Activated CD8-positive, alpha-beta T cell treated with anti-CD3 and anti-CD28 coated beads, Interleukin-2, amount 10 ng/mL, durations not matched to agents 7 days and 5 days (primary cell): ENCODE measurements at regions not wholly inside any gene's neighbourhood (a gene's known extent, or its start where the extent isn't known, plus 50 kb on each side); places are given as distances from the start of the nearest gene placed in this dataset.

Source experiments
- ATAC-seq: fragments of 150-1000 bp; cut with Tn5 transposase; one replicate; pipeline ENCODE4 v1.10.0; 2021; ENCODE audit warnings: moderate library complexity
- CTCF ChIA-PET: fragments of 350-600 bp; sonication (Branson Sonifier 250); formaldehyde crosslinking; loops from one replicate; lab custom pipeline; 2021; ENCODE audit warnings: antibody characterized with exemption; lab: Charles Lee
- POLR2A ChIA-PET: fragments of 350-600 bp; sonication (Branson Sonifier 250); formaldehyde crosslinking; loops from one replicate; lab custom pipeline; 2021; ENCODE audit warnings: antibody characterized with exemption; lab: Charles Lee
- DNase-seq: peaks from one replicate; pipeline ENCODE4 v3.0.0-alpha.2; 2020
- H3K27ac Mint-ChIP-seq: one replicate; pipeline ENCODE4 v1.8.0; 2021; ENCODE audit warnings: mild to moderate bottlenecking, mixed read lengths
- H3K27me3 Mint-ChIP-seq: one replicate; pipeline ENCODE4 v1.8.0; 2021; ENCODE audit warnings: low read depth, mixed read lengths
- H3K36me3 Mint-ChIP-seq: one replicate; pipeline ENCODE4 v1.8.0; 2021; ENCODE audit warnings: low read depth, mixed read lengths
- H3K4me1 Mint-ChIP-seq: one replicate; pipeline ENCODE4 v1.8.0; 2021; ENCODE audit warnings: low read depth, mixed read lengths
- H3K4me3 Mint-ChIP-seq: one replicate; pipeline ENCODE4 v1.8.0; 2021; ENCODE audit warnings: mild to moderate bottlenecking, mixed read lengths
- H3K9me3 Mint-ChIP-seq: one replicate; pipeline ENCODE4 v1.8.0; 2022; ENCODE audit warnings: mixed read lengths; ENCODE audit not compliant: insufficient read depth

DNA sequence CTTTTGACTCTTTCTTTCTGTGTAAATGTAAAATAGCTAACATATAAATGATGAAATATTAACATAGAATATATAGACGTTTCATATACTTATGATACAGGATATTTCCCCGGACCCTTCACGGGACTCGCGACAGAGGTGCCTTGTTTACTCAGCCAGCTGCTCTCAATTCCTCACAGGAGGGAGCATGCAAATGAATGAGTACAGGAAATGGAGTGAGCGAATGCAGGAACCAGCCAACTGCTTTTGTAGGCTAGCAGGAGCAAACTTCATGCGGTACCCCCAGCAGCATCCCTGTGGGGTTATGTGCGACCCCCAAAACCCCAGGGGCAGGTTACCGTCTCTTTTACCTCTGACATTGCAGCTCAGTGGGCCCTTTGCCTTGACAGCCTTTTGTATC lies 110.3 kb upstream of the PDHA2 start:
- ATAC-seq (no peak), DNase-seq (no peak)
- Mint-ChIP-seq H3K9me3 (no peaks in the 10 kb centered on the region), H3K27ac (no peak overlapping the region), H3K36me3 (no peaks in the 10 kb centered on the region), H3K4me1 (no peaks in the 10 kb centered on the region), H3K4me3 (no peak overlapping the region), H3K27me3 (no peaks in the 10 kb centered on the region)
- CTCF ChIA-PET = no interaction called here
- POLR2A ChIA-PET = no interaction called here

DNA sequence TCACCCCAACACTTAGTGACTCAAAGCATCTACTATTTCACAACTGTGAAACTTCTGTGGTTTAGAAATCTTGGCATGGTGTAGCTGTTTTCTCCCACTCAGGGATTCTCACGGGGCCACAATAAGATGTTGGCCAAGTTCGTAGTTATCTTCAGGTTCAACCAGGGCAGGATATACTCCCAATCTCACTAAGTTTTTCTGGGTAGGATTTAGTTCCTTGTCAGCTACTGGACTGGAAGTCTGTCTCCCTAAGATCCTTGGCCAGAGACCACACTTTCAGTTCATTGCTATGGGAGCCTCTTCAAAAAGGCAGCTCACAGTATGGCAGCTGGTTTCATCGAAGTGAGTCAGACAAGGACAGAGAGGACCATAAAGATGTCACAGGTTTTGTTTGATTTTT lies 111.7 kb upstream of the PDHA2 start:
- POLR2A ChIA-PET = no interaction called here
- no peak overlapping the region for H3K27ac Mint-ChIP-seq
- H3K4me1 Mint-ChIP-seq = no peaks in the 10 kb centered on the region
- ATAC-seq (no peak), DNase-seq (no peak)
- no peaks in the 10 kb centered on the region for H3K36me3 Mint-ChIP-seq
- CTCF ChIA-PET = no interaction called here
- H3K9me3 Mint-ChIP-seq = no peaks in the 10 kb centered on the region
- no peaks in the 10 kb centered on the region for H3K27me3 Mint-ChIP-seq
- no peak overlapping the region for H3K4me3 Mint-ChIP-seq

DNA sequence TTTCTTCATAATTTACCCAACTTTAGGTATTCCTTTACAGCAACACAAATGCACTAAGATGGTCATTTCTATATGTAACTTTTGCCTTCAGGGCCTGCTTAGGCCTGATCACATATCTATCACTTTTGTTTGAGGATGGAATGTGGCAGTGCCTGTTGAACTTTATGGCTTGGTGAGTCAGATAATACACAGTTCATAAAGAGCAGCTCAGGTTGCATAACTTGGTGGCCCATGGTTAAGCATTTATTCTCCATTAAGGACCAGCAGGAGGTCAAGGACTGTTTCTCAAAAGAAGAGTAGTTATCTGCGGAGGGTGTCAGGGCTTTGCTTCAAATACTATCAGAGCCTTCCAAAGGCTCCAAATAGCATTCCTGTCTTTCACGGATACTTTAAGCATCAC lies 124.1 kb upstream of the PDHA2 start:
- POLR2A ChIA-PET = no interaction called here
- no peak overlapping the region for H3K27ac Mint-ChIP-seq
- H3K27me3 Mint-ChIP-seq = no peaks in the 10 kb centered on the region
- CTCF ChIA-PET = no interaction called here
- ATAC-seq (no peak), DNase-seq (no peak)
- no peaks in the 10 kb centered on the region for H3K4me1 Mint-ChIP-seq
- H3K4me3 Mint-ChIP-seq = no peak overlapping the region
- H3K36me3 Mint-ChIP-seq = no peaks in the 10 kb centered on the region
- H3K9me3 Mint-ChIP-seq = no peaks in the 10 kb centered on the region

DNA sequence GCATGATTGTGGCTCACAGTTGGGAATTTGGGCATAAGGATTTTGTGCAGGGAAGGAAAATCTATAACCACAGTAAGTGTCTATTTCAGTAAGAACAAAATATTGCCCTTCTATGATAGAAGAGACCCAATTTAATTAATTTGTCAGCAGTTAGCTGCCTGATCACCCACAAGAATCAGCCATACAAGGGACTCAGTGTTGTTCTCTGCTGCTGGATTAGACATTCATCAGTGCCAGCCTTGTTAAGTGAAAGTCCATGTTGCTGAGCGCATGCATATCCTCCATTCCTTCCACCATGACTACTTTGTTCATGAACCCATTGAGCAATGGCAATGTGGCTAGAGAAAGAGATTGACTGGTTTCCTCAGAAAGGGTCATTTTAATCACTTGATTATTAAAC lies 125.3 kb upstream of the PDHA2 start:
- Mint-ChIP-seq H3K4me3 (no peak overlapping the region), H3K9me3 (no peaks in the 10 kb centered on the region), H3K27ac (no peak overlapping the region), H3K36me3 (no peaks in the 10 kb centered on the region), H3K4me1 (no peaks in the 10 kb centered on the region), H3K27me3 (no peaks in the 10 kb centered on the region)
- DNase-seq (no peak), ATAC-seq (no peak)
- ChIA-PET POLR2A (no interaction called here), CTCF (no interaction called here)

DNA sequence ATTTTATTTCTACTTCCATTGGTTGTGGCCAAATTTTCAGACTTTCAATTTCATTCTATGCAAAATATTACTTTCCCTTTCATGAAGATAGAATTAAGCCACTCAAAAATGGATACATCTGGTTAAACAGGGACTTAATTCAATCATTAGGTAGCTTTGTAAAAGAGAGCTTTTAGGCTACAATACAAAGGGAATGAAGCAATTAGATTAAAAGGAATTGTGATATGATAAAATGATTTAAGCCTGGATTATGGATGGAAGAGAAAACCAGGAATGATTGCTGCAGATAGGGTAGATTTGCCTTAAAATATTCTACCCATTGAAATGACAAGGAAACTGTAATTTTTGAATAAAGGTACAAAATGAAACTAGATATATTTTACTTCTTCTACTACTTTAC lies 134.6 kb upstream of the PDHA2 start:
- Mint-ChIP-seq H3K4me3 (no peak overlapping the region), H3K36me3 (no peaks in the 10 kb centered on the region), H3K9me3 (peaks cover 4% of the 10 kb centered on the region), H3K4me1 (no peaks in the 10 kb centered on the region), H3K27me3 (no peaks in the 10 kb centered on the region), H3K27ac (no peak overlapping the region)
- CTCF ChIA-PET = no interaction called here
- DNase-seq = no peak
- POLR2A ChIA-PET = no interaction called here
- ATAC-seq = no peak

DNA sequence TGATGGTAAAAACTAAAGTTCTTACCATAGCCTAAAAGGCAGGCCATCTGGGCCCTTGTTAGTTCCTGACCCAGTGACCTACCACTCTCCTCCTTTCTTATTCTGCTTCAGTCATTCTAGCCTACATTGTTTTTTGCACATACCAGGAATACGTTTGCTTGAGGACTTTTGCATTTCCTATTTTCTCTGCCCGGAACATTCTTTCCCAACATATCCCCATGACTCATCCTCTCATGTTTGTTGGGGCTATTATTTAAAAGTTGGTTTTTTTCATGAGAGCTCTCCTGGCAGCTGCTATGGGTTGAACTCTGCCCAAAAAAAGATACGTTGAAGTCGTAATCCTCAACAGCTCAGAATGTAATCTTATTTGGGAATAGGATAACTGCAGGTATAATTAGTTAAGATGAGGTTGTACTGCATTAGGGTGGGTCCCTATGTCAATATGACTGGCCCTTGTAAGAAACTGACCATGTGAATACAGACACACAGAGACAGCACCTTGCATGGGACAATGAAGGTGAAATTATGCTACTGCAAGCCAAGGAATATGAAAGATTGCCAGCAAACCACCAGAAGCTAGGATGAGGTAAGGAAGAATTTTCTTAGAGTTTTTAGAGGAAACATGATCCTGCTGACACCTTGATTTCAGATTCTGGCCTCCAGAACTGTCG lies 138.3 kb upstream of the PDHA2 start:
- no peak for DNase-seq
- peaks cover 9% of the 10 kb centered on the region for H3K9me3 Mint-ChIP-seq
- no peaks in the 10 kb centered on the region for H3K4me1 Mint-ChIP-seq
- CTCF ChIA-PET = no interaction called here
- no peaks in the 10 kb centered on the region for H3K36me3 Mint-ChIP-seq
- H3K27ac Mint-ChIP-seq = no peak overlapping the region
- H3K27me3 Mint-ChIP-seq = no peaks in the 10 kb centered on the region
- POLR2A ChIA-PET = no interaction called here
- ATAC-seq = no peak
- H3K4me3 Mint-ChIP-seq = no peak overlapping the region

DNA sequence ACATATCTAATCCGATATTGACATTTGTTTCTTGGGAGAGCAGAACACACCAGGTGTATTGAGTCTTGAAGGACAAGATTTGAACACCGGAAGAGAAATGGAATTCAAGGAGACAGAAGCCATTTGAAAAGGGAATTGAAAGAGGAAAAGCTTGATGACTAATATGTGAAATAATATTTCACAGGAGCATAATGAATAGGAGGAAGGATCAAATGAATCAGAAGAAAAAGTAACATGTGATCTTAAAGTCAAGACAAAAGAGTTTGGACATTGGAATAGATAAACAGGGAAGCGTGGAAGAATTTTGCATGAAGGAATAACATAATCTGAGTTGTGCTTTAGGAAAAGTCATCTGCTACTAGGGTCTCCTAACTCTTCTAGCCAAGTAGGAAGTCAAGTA lies 145.5 kb upstream of the PDHA2 start:
- ATAC-seq (no peak), DNase-seq (no peak)
- H3K27me3 Mint-ChIP-seq = no peaks in the 10 kb centered on the region
- H3K9me3 Mint-ChIP-seq = peaks cover 6% of the 10 kb centered on the region
- no peak overlapping the region for H3K4me3 Mint-ChIP-seq
- POLR2A ChIA-PET = no interaction called here
- no peaks in the 10 kb centered on the region for H3K36me3 Mint-ChIP-seq
- CTCF ChIA-PET = no interaction called here
- no peak overlapping the region for H3K27ac Mint-ChIP-seq
- H3K4me1 Mint-ChIP-seq = no peaks in the 10 kb centered on the region

DNA sequence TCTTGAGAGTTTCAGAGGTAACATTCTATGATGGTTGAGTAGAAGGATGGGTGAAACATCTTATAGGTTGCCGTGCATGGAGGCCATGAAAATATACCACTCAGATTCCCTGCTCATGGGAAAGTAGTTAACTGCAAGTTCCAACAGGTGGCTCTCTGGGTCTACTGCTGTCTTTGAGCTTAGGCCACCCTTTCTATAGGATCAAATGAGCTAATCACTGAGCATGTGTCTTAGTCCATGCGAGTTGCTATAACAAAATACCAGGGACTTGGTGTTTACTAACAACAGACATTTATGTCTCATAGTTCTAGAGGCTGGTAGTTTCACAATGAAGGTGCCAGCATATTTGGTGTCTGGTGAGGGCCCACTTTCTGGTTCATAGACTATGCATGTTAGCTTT lies 144.8 kb upstream of the UNC5C start:
- DNase-seq (no peak), ATAC-seq (no peak)
- Mint-ChIP-seq H3K9me3 (peaks cover 3% of the 10 kb centered on the region), H3K36me3 (no peaks in the 10 kb centered on the region), H3K4me1 (no peaks in the 10 kb centered on the region), H3K27ac (no peak overlapping the region), H3K27me3 (no peaks in the 10 kb centered on the region), H3K4me3 (no peak overlapping the region)
- POLR2A ChIA-PET = no interaction called here
- CTCF ChIA-PET = interaction anchor here (1.0 kb wide), 1 partner anchor 20 kb away, joined by 3 read pairs; no protein-coding TSS in a partner anchor

DNA sequence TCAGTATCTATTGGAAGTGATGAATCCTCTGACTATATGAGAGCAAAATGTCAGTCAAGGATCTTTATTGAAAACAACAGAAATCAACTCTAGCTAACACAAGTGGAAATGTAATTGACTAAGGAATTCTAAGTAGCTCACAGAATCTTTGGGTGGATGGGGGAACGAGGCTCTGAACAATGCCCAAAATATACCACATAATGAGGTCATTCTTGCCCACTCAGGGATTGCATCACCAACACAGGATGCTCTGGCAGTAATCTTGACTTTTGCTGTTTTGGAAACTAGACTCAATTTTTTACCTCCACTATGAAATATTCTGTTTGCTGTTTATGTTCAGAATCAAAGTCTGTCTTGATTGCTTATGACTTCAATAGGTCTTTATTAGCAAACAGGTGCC lies 127.4 kb upstream of the UNC5C start:
- H3K4me3 Mint-ChIP-seq = no peak overlapping the region
- CTCF ChIA-PET = no interaction called here
- POLR2A ChIA-PET = no interaction called here
- no peaks in the 10 kb centered on the region for H3K9me3 Mint-ChIP-seq
- no peak overlapping the region for H3K27ac Mint-ChIP-seq
- DNase-seq (no peak), ATAC-seq (no peak)
- H3K27me3 Mint-ChIP-seq = no peaks in the 10 kb centered on the region
- no peaks in the 10 kb centered on the region for H3K4me1 Mint-ChIP-seq
- no peaks in the 10 kb centered on the region for H3K36me3 Mint-ChIP-seq

DNA sequence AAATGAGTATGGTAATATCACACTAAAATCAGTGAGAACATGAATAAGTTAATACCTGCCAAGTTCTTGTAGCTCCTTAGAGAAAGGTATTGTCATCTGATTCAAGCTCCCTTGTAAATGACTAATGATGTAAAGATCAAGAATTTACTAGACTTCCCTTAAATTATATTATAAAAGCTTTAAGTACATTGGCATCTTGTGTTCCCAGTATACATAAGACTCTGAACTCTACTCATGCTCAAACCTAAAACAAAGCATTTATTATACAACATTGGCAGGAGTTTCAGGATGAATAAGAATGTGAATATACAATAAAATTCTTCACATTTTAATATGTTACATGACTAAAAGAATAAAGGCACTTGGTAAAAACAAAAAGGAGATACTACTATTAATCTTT lies 126.8 kb upstream of the UNC5C start:
- no peaks in the 10 kb centered on the region for H3K36me3 Mint-ChIP-seq
- H3K27me3 Mint-ChIP-seq = no peaks in the 10 kb centered on the region
- POLR2A ChIA-PET = no interaction called here
- DNase-seq (no peak), ATAC-seq (no peak)
- H3K4me1 Mint-ChIP-seq = no peaks in the 10 kb centered on the region
- H3K27ac Mint-ChIP-seq = no peak overlapping the region
- H3K9me3 Mint-ChIP-seq = peaks cover 3% of the 10 kb centered on the region
- CTCF ChIA-PET = no interaction called here
- no peak overlapping the region for H3K4me3 Mint-ChIP-seq

DNA sequence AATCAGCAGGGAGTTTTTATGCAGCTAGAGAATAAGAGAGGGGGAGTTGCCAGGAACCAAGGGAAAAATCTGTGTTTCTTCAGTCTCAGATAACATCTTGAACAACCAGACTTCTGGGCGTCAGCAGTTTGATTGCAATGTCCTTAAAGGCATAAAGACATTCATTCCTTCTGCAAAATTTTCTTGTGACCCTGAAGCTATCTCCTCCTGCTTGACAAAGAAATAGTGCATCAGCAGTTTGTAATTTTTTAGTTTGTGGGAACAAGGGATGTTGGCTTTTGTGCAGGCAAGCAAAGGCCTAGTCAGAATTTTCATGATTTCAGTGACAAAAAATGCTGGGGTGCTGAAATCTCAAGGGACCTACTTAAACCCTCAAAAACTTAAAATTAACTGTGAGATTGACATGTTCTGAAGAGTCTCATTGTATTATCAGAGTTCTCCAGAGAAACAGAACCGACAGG lies 125.8 kb upstream of the UNC5C start:
- H3K27ac Mint-ChIP-seq = no peak overlapping the region
- no peak for DNase-seq
- H3K4me1 Mint-ChIP-seq = no peaks in the 10 kb centered on the region
- ATAC-seq = no peak
- ChIA-PET POLR2A (no interaction called here), CTCF (no interaction called here)
- H3K9me3 Mint-ChIP-seq = peaks cover 4% of the 10 kb centered on the region
- no peak overlapping the region for H3K4me3 Mint-ChIP-seq
- H3K36me3 Mint-ChIP-seq = no peaks in the 10 kb centered on the region
- H3K27me3 Mint-ChIP-seq = no peaks in the 10 kb centered on the region

DNA sequence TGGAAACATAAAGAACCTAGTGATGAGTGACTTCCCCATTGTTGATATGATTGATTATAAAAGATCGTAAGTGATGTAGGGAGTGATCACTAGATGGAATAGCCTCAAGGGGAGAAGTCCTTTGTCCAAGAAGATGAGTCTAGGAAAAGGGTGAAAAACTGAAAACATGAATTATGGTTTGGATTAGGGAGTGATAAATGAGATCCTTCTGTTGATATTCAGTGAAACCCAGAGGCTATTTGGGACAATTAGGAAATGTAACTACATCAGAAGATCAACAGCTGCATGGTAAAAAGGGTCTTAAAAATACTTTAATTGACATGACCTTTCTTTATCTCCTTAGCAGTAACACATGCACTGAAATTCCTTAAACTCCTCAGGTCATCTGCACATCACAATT lies 124.0 kb upstream of the UNC5C start:
- no peaks in the 10 kb centered on the region for H3K27me3 Mint-ChIP-seq
- DNase-seq (no peak), ATAC-seq (no peak)
- no peaks in the 10 kb centered on the region for H3K4me1 Mint-ChIP-seq
- no peak overlapping the region for H3K4me3 Mint-ChIP-seq
- ChIA-PET CTCF (no interaction called here), POLR2A (no interaction called here)
- H3K36me3 Mint-ChIP-seq = no peaks in the 10 kb centered on the region
- peaks cover 4% of the 10 kb centered on the region for H3K9me3 Mint-ChIP-seq
- H3K27ac Mint-ChIP-seq = no peak overlapping the region

DNA sequence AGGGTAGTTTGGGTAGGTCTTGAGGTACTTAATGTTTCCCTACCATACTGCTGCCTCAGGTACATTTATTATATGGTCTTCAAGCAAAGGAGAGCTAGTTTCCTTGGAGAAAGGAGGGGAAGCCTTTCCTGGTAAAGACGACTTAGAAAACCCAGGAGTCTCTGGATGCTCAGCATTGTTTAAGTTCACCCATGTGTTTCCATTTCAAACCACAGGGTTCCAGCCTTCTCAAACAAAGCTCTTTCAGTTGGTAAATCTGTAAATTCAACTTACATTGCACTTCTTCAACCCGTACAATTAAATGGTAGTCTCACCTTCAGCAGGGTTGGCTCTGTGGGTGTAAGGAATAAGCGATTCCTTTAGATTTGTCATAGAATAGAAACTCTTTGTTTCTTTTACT lies 111.9 kb upstream of the UNC5C start:
- DNase-seq (no peak), ATAC-seq (no peak)
- Mint-ChIP-seq H3K4me1 (no peaks in the 10 kb centered on the region), H3K27me3 (no peaks in the 10 kb centered on the region), H3K4me3 (no peak overlapping the region), H3K27ac (no peak overlapping the region), H3K9me3 (peaks cover 8% of the 10 kb centered on the region), H3K36me3 (no peaks in the 10 kb centered on the region)
- ChIA-PET POLR2A (no interaction called here), CTCF (no interaction called here)
